ENCODE measurements at regions not wholly inside any gene's neighbourhood (a gene's known extent, or its start where the extent isn't known, plus 50 kb on each side); places are given as distances from the start of the nearest gene placed in this dataset.

- TF ChIP-seq CTCF (conservative IDR thresholded peaks at IDR 0.05; ENCODE audit: low read depth, low read length), result no peak
- H3K4me3 ChIP-seq (ENCODE audit: low read depth, low read length), result no peak overlapping the region
- DNase-seq (ENCODE audit: low read depth), result no peak
Measured at GRCh38 chr16:79915761-79916160, 315.2 kb upstream of the MAF start.

GRCh38 chr16:79914961-79915720, 314.6 kb upstream of the MAF start:
- H3K4me3 ChIP-seq (ENCODE audit: low read depth, low read length), result no peak overlapping the region
- no peak for DNase-seq (ENCODE audit: low read depth)
- TF ChIP-seq CTCF (conservative IDR thresholded peaks at IDR 0.05; ENCODE audit: low read depth, low read length), result no peak

GRCh38 chr16:79912592-79913310, 312.2 kb upstream of the MAF start:
- no peak for TF ChIP-seq CTCF (conservative IDR thresholded peaks at IDR 0.05; ENCODE audit: low read depth, low read length)
- no peak overlapping the region for H3K4me3 ChIP-seq (ENCODE audit: low read depth, low read length)
- DNase-seq (ENCODE audit: low read depth), result no peak

- no peak for DNase-seq (ENCODE audit: low read depth)
- no peak for TF ChIP-seq CTCF (conservative IDR thresholded peaks at IDR 0.05; ENCODE audit: low read depth, low read length)
- no peak overlapping the region for H3K4me3 ChIP-seq (ENCODE audit: low read depth, low read length)
Measured at GRCh38 chr16:79911660-79912059, 311.1 kb upstream of the MAF start.

GRCh38 chr16:79909571-79909970, 309.0 kb upstream of the MAF start:
- H3K4me3 ChIP-seq (ENCODE audit: low read depth, low read length), result no peak overlapping the region
- TF ChIP-seq CTCF (conservative IDR thresholded peaks at IDR 0.05; ENCODE audit: low read depth, low read length), result no peak
- DNase-seq (ENCODE audit: low read depth), result no peak

GRCh38 chr16:79903471-79903870, 302.9 kb upstream of the MAF start:
- H3K4me3 ChIP-seq (ENCODE audit: low read depth, low read length), result no peak overlapping the region
- TF ChIP-seq CTCF (conservative IDR thresholded peaks at IDR 0.05; ENCODE audit: low read depth, low read length), result no peak
- DNase-seq (ENCODE audit: low read depth), result no peak
